Ishikawa (cell line): ENCODE measurements at regions not wholly inside any gene's neighbourhood (a gene's known extent, or its start where the extent isn't known, plus 50 kb on each side); places are given as distances from the start of the nearest gene placed in this dataset.

Experiments
- CEBPB ChIP-seq: IDR thresholded peaks from 2 replicates; pipeline ENCODE4 v1.6.1; 2012
- CREB1 ChIP-seq: IDR thresholded peaks from 2 replicates; pipeline ENCODE4 v1.6.1; 2012; ENCODE audit warnings: low read depth
- EGR1 ChIP-seq: IDR thresholded peaks from 2 replicates; pipeline ENCODE4 v1.6.1; 2012
- EP300 ChIP-seq: IDR thresholded peaks from 2 replicates; pipeline ENCODE4 v1.6.1; 2012; ENCODE audit warnings: borderline replicate concordance
- FOXM1 ChIP-seq: IDR thresholded peaks from 2 replicates; pipeline ENCODE4 v1.6.1; 2012; ENCODE audit warnings: low read depth, borderline replicate concordance
- NFIC ChIP-seq: IDR thresholded peaks from 2 replicates; pipeline ENCODE4 v1.6.1; 2012
- RAD21 ChIP-seq: IDR thresholded peaks from 2 replicates; pipeline ENCODE4 v1.6.1; 2012; ENCODE audit warnings: low read depth
- TAF1 ChIP-seq: IDR thresholded peaks from 2 replicates; pipeline ENCODE4 v1.6.1; 2012; ENCODE audit warnings: low read depth, mild to moderate bottlenecking
- TCF12 ChIP-seq: IDR thresholded peaks from 2 replicates; pipeline ENCODE4 v1.6.1; 2012; ENCODE audit warnings: low read depth
- TEAD4 ChIP-seq: IDR thresholded peaks from 2 replicates; pipeline ENCODE4 v1.6.1; 2012
- YY1 ChIP-seq: IDR thresholded peaks from 2 replicates; pipeline ENCODE4 v1.6.1; 2012; ENCODE audit warnings: low read depth
- ZBTB7A ChIP-seq: IDR thresholded peaks from 2 replicates; pipeline ENCODE4 v1.6.1; 2012; ENCODE audit warnings: low read depth
- TF ChIP-seq, protein P1 (sequence below): IDR thresholded peaks from 2 replicates; pipeline ENCODE4 v1.6.1; 2012
- TF ChIP-seq, protein P2 (sequence below): IDR thresholded peaks from 2 replicates; pipeline ENCODE4 v1.6.1; 2012; ENCODE audit warnings: low read depth, mild to moderate bottlenecking
- TF ChIP-seq, protein P3 (sequence below): IDR thresholded peaks from 2 replicates; pipeline ENCODE4 v1.6.1; 2012

GRCh38 chr22:48536541-48537342 is 1290.9 kb downstream of the BRD1 start:
- TF ChIP-seq, protein P1, sequence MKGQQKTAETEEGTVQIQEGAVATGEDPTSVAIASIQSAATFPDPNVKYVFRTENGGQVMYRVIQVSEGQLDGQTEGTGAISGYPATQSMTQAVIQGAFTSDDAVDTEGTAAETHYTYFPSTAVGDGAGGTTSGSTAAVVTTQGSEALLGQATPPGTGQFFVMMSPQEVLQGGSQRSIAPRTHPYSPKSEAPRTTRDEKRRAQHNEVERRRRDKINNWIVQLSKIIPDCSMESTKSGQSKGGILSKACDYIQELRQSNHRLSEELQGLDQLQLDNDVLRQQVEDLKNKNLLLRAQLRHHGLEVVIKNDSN, result no peak
- no peak for TF ChIP-seq EP300
- TF ChIP-seq NFIC, result no peak
- no peak for TF ChIP-seq TAF1
- TF ChIP-seq ZBTB7A, result no peak
- TF ChIP-seq CEBPB, result no peak
- no peak for TF ChIP-seq YY1
- TF ChIP-seq, protein P2, sequence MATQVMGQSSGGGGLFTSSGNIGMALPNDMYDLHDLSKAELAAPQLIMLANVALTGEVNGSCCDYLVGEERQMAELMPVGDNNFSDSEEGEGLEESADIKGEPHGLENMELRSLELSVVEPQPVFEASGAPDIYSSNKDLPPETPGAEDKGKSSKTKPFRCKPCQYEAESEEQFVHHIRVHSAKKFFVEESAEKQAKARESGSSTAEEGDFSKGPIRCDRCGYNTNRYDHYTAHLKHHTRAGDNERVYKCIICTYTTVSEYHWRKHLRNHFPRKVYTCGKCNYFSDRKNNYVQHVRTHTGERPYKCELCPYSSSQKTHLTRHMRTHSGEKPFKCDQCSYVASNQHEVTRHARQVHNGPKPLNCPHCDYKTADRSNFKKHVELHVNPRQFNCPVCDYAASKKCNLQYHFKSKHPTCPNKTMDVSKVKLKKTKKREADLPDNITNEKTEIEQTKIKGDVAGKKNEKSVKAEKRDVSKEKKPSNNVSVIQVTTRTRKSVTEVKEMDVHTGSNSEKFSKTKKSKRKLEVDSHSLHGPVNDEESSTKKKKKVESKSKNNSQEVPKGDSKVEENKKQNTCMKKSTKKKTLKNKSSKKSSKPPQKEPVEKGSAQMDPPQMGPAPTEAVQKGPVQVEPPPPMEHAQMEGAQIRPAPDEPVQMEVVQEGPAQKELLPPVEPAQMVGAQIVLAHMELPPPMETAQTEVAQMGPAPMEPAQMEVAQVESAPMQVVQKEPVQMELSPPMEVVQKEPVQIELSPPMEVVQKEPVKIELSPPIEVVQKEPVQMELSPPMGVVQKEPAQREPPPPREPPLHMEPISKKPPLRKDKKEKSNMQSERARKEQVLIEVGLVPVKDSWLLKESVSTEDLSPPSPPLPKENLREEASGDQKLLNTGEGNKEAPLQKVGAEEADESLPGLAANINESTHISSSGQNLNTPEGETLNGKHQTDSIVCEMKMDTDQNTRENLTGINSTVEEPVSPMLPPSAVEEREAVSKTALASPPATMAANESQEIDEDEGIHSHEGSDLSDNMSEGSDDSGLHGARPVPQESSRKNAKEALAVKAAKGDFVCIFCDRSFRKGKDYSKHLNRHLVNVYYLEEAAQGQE, result no peak
- TF ChIP-seq RAD21, result no peak
- no peak for TF ChIP-seq CREB1
- no peak for TF ChIP-seq TEAD4
- TF ChIP-seq, protein P3, sequence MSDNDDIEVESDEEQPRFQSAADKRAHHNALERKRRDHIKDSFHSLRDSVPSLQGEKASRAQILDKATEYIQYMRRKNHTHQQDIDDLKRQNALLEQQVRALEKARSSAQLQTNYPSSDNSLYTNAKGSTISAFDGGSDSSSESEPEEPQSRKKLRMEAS, result no peak
- TF ChIP-seq TCF12, result no peak
- no peak for TF ChIP-seq FOXM1
- no peak for TF ChIP-seq EGR1

DNA sequence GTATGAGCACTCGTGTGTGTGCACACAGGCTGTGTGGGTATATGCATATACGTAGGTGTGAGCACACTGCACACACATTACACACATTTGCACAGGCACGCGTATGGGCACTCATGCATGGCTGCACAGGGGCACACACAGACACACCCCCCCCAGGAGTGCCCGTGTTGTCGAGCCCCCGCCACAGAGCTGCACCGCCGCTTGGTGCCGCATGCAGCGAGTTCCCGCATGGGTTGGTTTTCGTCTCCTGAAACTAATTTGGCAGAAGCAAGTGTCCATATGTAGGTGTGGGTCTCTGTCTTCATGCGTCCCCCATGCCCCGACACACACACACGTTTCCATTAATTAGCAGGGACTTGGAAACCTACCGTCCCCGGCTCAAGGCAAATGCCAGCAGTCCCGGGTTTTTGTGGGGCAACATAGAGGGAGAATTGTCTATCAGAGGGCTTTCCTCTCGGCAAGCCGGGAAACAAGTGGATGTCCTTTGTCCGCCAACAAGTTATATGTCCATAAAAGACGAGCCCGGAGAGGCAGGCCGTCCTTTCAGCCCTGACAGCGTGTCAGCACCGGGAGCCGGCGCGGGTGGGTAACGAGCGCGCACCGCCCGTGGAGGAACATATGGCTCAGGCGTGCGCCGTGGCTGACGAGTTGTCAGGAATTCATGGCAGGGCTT is 1291.7 kb downstream of the BRD1 start:
- TF ChIP-seq YY1, result no peak
- TF ChIP-seq, protein P1, result no peak
- TF ChIP-seq TAF1, result no peak
- TF ChIP-seq FOXM1, result no peak
- no peak for TF ChIP-seq CEBPB
- TF ChIP-seq RAD21, result no peak
- no peak for TF ChIP-seq TEAD4
- TF ChIP-seq CREB1, result no peak
- TF ChIP-seq, protein P2, result no peak
- TF ChIP-seq TCF12, result no peak
- no peak for TF ChIP-seq EGR1
- no peak for TF ChIP-seq EP300
- no peak for TF ChIP-seq ZBTB7A

DNA sequence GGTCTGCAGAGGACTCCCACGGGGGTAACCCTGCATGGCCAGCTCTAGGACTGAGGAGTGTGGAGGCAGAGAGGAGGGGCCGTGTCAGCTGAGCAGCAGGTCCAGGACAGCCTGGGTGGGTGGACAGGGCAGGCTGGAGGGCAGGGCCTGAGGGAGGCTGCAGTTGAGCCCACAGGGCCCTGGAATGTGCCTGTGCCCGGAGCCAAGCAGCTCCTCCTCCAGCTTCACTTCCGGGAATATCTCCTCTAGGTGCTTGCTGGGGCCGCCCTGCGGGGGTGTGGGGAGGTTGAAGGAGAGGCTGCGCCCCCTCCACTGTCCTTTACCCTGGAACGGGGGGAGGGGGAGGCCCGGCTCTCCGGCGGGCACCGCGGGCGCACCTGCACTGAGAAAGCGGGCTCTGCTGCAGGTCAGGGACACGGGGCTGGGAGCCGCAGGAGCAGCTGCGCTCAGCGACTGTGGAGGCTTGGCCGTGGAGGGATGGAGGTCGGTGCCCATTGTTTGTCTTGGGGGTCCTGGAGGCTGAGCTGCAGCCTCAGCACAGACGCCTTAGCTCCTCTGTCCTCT is 1293.2 kb downstream of the BRD1 start:
- TF ChIP-seq CEBPB (no peak), CREB1 (no peak), EGR1 (no peak), EP300 (no peak), TEAD4 (no peak), FOXM1 (no peak), NFIC (no peak), TAF1 (no peak), RAD21 (no peak), ZBTB7A (no peak), YY1 (no peak), TCF12 (no peak)
- TF ChIP-seq, protein P3, result no peak
- TF ChIP-seq, protein P1, result no peak
- TF ChIP-seq, protein P2, result no peak
